ENCODE measurements at regions not wholly inside any gene's neighbourhood (a gene's known extent, or its start where the extent isn't known, plus 50 kb on each side); places are given as distances from the start of the nearest gene placed in this dataset.

GRCh38 chr2:236661061-236661761 lies 91.6 kb downstream of the ACKR3 start:
- H3K9me3 ChIP-seq (ENCODE audit: low read length) = no peaks in the 10 kb centered on the region; the same call in 1 of the 2 replicates
- no peaks in the 10 kb centered on the region for H3K79me2 ChIP-seq (ENCODE audit: insufficient read depth, low read length)
- H3K4me3 ChIP-seq (replicated peaks in 1 of 3; ENCODE audit: insufficient read depth in 1 of 3, low read depth in 2 of 3, low read length in 3 of 3) = no peak overlapping the region
- ATAC-seq = no peak
- no peak for FAIRE-seq
- WGBS (ENCODE audit: low lambda C conversion rate) = 9% methylated on average over 4 of the region's 4 CpGs
- no peak for DNase-seq (ENCODE audit: low spot score)
- BruUV-seq (replicated peaks) = no TSS peak
- ChIA-PET CTCF (ENCODE audit: low intra/inter-chr PET ratio, low total read pairs) (no interaction called here), POLR2A (no interaction called here)
- H3K4me2 ChIP-seq (ENCODE audit: low read depth, low read length) = no peak overlapping the region
- no peaks in the 10 kb centered on the region for H4K20me1 ChIP-seq (ENCODE audit: insufficient read depth, low read length)
- TF ChIP-seq ZNF782 (CRISPR knock-in tag; IDR thresholded peaks at IDR 0.05; ENCODE audit: borderline replicate concordance) = no peak
- TF ChIP-seq, protein P1, sequence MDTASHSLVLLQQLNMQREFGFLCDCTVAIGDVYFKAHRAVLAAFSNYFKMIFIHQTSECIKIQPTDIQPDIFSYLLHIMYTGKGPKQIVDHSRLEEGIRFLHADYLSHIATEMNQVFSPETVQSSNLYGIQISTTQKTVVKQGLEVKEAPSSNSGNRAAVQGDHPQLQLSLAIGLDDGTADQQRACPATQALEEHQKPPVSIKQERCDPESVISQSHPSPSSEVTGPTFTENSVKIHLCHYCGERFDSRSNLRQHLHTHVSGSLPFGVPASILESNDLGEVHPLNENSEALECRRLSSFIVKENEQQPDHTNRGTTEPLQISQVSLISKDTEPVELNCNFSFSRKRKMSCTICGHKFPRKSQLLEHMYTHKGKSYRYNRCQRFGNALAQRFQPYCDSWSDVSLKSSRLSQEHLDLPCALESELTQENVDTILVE (CRISPR knock-in tag; IDR thresholded peaks at IDR 0.05) = no peak
- no peak for TF ChIP-seq ZSCAN31 (CRISPR knock-in tag; IDR thresholded peaks at IDR 0.05; ENCODE audit: low read depth)
- no peaks in the 10 kb centered on the region for H3K36me3 ChIP-seq (replicated peaks in 1 of 2; ENCODE audit: control insufficient read depth in 1 of 2, insufficient read depth in 2 of 2, low read length in 2 of 2)
- in situ Hi-C loops (cut with HindIII; ENCODE audit: extremely low pct_ligation_motif_present, low pct_unique_long_range_greater_than_20kb) (no loop called here), intact Hi-C loops (cut with micrococcal nuclease; ENCODE audit: unreplicated experiment) (no loop called here)
- no peaks in the 10 kb centered on the region for H3K4me1 ChIP-seq (ENCODE audit: insufficient read depth, low read length)
- no peak overlapping the region for H3K9ac ChIP-seq (ENCODE audit: insufficient read depth, low read depth, low read length)
- H3K27me3 ChIP-seq (ENCODE audit: control insufficient read depth in 1 of 2, insufficient read depth in 2 of 2, low read length in 2 of 2) = peaks cover 0 to 23% of the 10 kb centered on the region in 2 experiments; a peak in 3 of 5 replicates
- no peak overlapping the region for H3K27ac ChIP-seq (ENCODE audit: extremely low read length, insufficient read depth, low read length)
- H2AFZ ChIP-seq (ENCODE audit: low read length) = no peak overlapping the region

- FAIRE-seq = no peak
- BruUV-seq (replicated peaks) = no TSS peak
- H3K4me2 ChIP-seq (ENCODE audit: low read depth, low read length) = no peak overlapping the region
- no peaks in the 10 kb centered on the region for H4K20me1 ChIP-seq (ENCODE audit: insufficient read depth, low read length)
- no peak for DNase-seq (ENCODE audit: low spot score)
- no peaks in the 10 kb centered on the region; the same call in 1 of the 2 replicates for H3K9me3 ChIP-seq (ENCODE audit: low read length)
- peaks cover 0 to 23% of the 10 kb centered on the region in 2 experiments; a peak in 3 of 5 replicates for H3K27me3 ChIP-seq (ENCODE audit: control insufficient read depth in 1 of 2, insufficient read depth in 2 of 2, low read length in 2 of 2)
- H3K79me2 ChIP-seq (ENCODE audit: insufficient read depth, low read length) = no peaks in the 10 kb centered on the region
- ATAC-seq = no peak
- H2AFZ ChIP-seq (ENCODE audit: low read length) = no peak overlapping the region
- H3K36me3 ChIP-seq (replicated peaks in 1 of 2; ENCODE audit: control insufficient read depth in 1 of 2, insufficient read depth in 2 of 2, low read length in 2 of 2) = no peaks in the 10 kb centered on the region
- H3K9ac ChIP-seq (ENCODE audit: insufficient read depth, low read depth, low read length) = no peak overlapping the region
- in situ Hi-C loops (cut with HindIII; ENCODE audit: extremely low pct_ligation_motif_present, low pct_unique_long_range_greater_than_20kb) = no loop called here
- no peak overlapping the region for H3K27ac ChIP-seq (ENCODE audit: extremely low read length, insufficient read depth, low read length)
- H3K4me1 ChIP-seq (ENCODE audit: insufficient read depth, low read length) = no peaks in the 10 kb centered on the region
- 17% methylated on average over 2 of the region's 2 CpGs for WGBS (ENCODE audit: low lambda C conversion rate)
- no peak overlapping the region for H3K4me3 ChIP-seq (replicated peaks in 1 of 3; ENCODE audit: insufficient read depth in 1 of 3, low read depth in 2 of 3, low read length in 3 of 3)
- CTCF ChIA-PET (ENCODE audit: low intra/inter-chr PET ratio, low total read pairs) = no interaction called here
- POLR2A ChIA-PET = no interaction called here
- intact Hi-C loops (cut with micrococcal nuclease; ENCODE audit: unreplicated experiment) = no loop called here
- TF ChIP-seq, protein P2, sequence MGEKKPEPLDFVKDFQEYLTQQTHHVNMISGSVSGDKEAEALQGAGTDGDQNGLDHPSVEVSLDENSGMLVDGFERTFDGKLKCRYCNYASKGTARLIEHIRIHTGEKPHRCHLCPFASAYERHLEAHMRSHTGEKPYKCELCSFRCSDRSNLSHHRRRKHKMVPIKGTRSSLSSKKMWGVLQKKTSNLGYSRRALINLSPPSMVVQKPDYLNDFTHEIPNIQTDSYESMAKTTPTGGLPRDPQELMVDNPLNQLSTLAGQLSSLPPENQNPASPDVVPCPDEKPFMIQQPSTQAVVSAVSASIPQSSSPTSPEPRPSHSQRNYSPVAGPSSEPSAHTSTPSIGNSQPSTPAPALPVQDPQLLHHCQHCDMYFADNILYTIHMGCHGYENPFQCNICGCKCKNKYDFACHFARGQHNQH (CRISPR knock-in tag; IDR thresholded peaks at IDR 0.05) = no peak
- TF ChIP-seq ZNF570 (CRISPR knock-in tag; IDR thresholded peaks at IDR 0.05; ENCODE audit: borderline replicate concordance) (no peak), SAFB2 (CRISPR knock-in tag; IDR thresholded peaks at IDR 0.05; ENCODE audit: borderline replicate concordance, low read depth) (no peak), CHD2 (IDR thresholded peaks at IDR 0.05; ENCODE audit: low read depth, low read length) (no peak), ATRX (CRISPR knock-in tag; IDR thresholded peaks at IDR 0.05; ENCODE audit: borderline replicate concordance) (no peak), TEF (CRISPR knock-in tag; IDR thresholded peaks at IDR 0.05) (no peak), ZSCAN25 (CRISPR knock-in tag; IDR thresholded peaks at IDR 0.05) (no peak), ZMYM4 (CRISPR knock-in tag; IDR thresholded peaks at IDR 0.05) (no peak), NFE2L1 (CRISPR knock-in tag; IDR thresholded peaks at IDR 0.05; ENCODE audit: borderline replicate concordance) (no peak), KAT2B (IDR thresholded peaks at IDR 0.05; ENCODE audit: borderline replicate concordance, low read depth, low read length) (no peak), ZNF616 (CRISPR knock-in tag; IDR thresholded peaks at IDR 0.05; ENCODE audit: low read depth) (no peak), ZMYM2 (CRISPR knock-in tag; IDR thresholded peaks at IDR 0.05) (no peak)
Measured at GRCh38 chr2:236661762-236662110, 92.1 kb downstream of the ACKR3 start.

All from HepG2 (cell line).